PFSK-1 (cell line): ENCODE measurements at regions not wholly inside any gene's neighbourhood (a gene's known extent, or its start where the extent isn't known, plus 50 kb on each side); places are given as distances from the start of the nearest gene placed in this dataset.
A peak's percentile ranks its signal among the peaks of the same experiment; 100 is the strongest.

ENCODE experiments used
- FOXP2 ChIP-seq: optimal IDR thresholded peaks from 2 replicates; pipeline ENCODE3; 2011; ENCODE audit warnings: borderline replicate concordance, control low read depth, inconsistent platforms; ENCODE audit not compliant: insufficient read depth; ENCODE audit errors: extremely low read length, extremely low read depth
- POLR2AphosphoS5 ChIP-seq: IDR thresholded peaks from 2 replicates; pipeline ENCODE4 v1.6.1; 2012; ENCODE audit warnings: low read depth, mild to moderate bottlenecking, control low read depth, low read length, moderate library complexity
- REST ChIP-seq, 2 experiments: IDR thresholded peaks; 2 replicates each; pipeline versions ENCODE4 v1.6.1 to v1.8.0; 2011 to 2012; ENCODE audit warnings: low read depth in 2 of 2, low read length in 2 of 2, control low read depth in 1 of 2, inconsistent platforms in 1 of 2, mild to moderate bottlenecking in 1 of 2, moderate library complexity in 1 of 2; ENCODE audit not compliant: insufficient read depth in 1 of 2
- SIN3A ChIP-seq: IDR thresholded peaks from 2 replicates; pipeline ENCODE4 v1.6.1; 2012; ENCODE audit warnings: mild to moderate bottlenecking, low read length, moderate library complexity, borderline replicate concordance; ENCODE audit not compliant: insufficient read depth
- TAF1 ChIP-seq: IDR thresholded peaks from 2 replicates; pipeline ENCODE4 v1.6.1; 2012; ENCODE audit warnings: low read length, control low read depth, borderline replicate concordance; ENCODE audit not compliant: insufficient read depth

GRCh38 chr2:54392555-54393324 is 63.4 kb upstream of the SPTBN1 start:
- no peak for TF ChIP-seq TAF1
- no peak for TF ChIP-seq FOXP2
- TF ChIP-seq POLR2AphosphoS5: no peak
- no peak for TF ChIP-seq REST (IDR thresholded peaks at IDR 0.05; ENCODE audit: insufficient read depth in 1 of 2, low read depth in 2 of 2, low read length in 2 of 2)
- no peak for TF ChIP-seq SIN3A

DNA sequence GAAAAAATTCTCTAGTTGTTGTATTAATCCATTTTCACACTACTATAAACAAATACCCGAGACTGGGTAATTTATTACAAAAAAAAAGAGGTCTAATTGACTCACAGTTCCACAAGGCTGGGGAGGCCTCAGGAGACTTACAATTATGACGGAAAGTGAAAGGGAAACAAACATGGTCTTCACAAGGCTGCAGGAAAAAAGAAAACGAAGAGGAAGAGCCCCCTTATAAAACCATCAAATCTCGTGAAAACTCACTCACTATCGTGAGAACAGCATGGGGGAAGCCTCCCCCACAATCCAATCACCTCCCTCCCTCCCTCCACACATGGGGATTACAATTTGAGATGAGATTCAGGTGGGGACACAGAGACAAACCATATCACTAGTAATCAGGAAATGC is 61.7 kb upstream of the SPTBN1 start:
- TF ChIP-seq FOXP2 (no peak), TAF1 (no peak), REST (IDR thresholded peaks at IDR 0.05; ENCODE audit: insufficient read depth in 1 of 2, low read depth in 2 of 2, low read length in 2 of 2) (no peak), SIN3A (no peak), POLR2AphosphoS5 (no peak)

GRCh38 chr2:54396107-54396506 is 60.0 kb upstream of the SPTBN1 start:
- TF ChIP-seq SIN3A (peak; percentile 23; the same call in 1 of the 2 replicates), POLR2AphosphoS5 (peak; percentile 44; the same call in 1 of the 2 replicates), REST (IDR thresholded peaks at IDR 0.05; ENCODE audit: insufficient read depth in 1 of 2, low read depth in 2 of 2, low read length in 2 of 2) (peak in 1 of 2 experiments; percentile 64; a peak in 1 of 4 replicates), TAF1 (no peak), FOXP2 (no peak)

GRCh38 chr2:54396798-54397197 is 59.3 kb upstream of the SPTBN1 start:
- no peak for TF ChIP-seq SIN3A
- no peak for TF ChIP-seq FOXP2
- TF ChIP-seq REST (IDR thresholded peaks at IDR 0.05; ENCODE audit: insufficient read depth in 1 of 2, low read depth in 2 of 2, low read length in 2 of 2): no peak
- TF ChIP-seq TAF1: no peak
- TF ChIP-seq POLR2AphosphoS5: no peak

DNA sequence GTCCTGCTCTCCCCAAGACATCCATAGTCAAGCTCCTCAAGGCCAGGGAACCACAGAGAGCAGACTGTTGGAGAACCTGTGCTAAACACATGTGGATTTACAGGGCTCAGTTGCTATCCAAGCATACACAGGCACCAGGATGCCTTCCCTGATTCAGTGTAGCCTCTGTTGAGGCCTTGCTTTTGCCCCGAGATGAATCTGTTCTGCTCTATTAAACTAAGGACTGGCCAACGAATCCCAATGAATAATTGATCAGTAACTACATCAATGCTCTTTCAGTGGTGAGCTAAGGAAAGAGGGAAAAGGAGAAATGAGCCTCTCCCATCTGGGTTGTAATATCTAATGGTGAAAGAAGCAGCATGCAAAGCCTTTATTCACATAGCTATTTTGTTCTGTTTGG is 58.7 kb upstream of the SPTBN1 start:
- TF ChIP-seq SIN3A: no peak
- TF ChIP-seq TAF1: no peak
- no peak for TF ChIP-seq FOXP2
- TF ChIP-seq POLR2AphosphoS5: no peak
- TF ChIP-seq REST (IDR thresholded peaks at IDR 0.05; ENCODE audit: insufficient read depth in 1 of 2, low read depth in 2 of 2, low read length in 2 of 2): no peak
